ENCODE measurements at regions not wholly inside any gene's neighbourhood (a gene's known extent, or its start where the extent isn't known, plus 50 kb on each side); places are given as distances from the start of the nearest gene placed in this dataset.

- H3K36me3 ChIP-seq (ENCODE audit: control insufficient read depth, insufficient read depth, low read length), result no peaks in the 10 kb centered on the region
- no peak overlapping the region for H3K27ac ChIP-seq (ENCODE audit: low read depth, low read length, severe bottlenecking)
- H3K9me3 ChIP-seq (ENCODE audit: control insufficient read depth, low read length), result no peaks in the 10 kb centered on the region
These were observed 217.7 kb downstream of the KLF13 start for GRCh38 chr15:31544361-31544760.

GRCh38 chr15:31545257-31545656 lies 218.6 kb downstream of the KLF13 start:
- Histone ChIP-seq H3K4me3 (ENCODE audit: extremely low read depth, insufficient read depth, low read length, poor library complexity, severe bottlenecking) (no peak overlapping the region), H3K4me1 (ENCODE audit: control insufficient read depth, insufficient read depth, low read length, poor library complexity, severe bottlenecking) (no peaks in the 10 kb centered on the region), H3K9me3 (ENCODE audit: control insufficient read depth, low read length) (no peaks in the 10 kb centered on the region), H3K27ac (ENCODE audit: low read depth, low read length, severe bottlenecking) (no peak overlapping the region), H3K36me3 (ENCODE audit: control insufficient read depth, insufficient read depth, low read length) (no peaks in the 10 kb centered on the region)

More at GRCh38 chr15:31544361-31544760, 217.7 kb downstream of the KLF13 start:
- H3K4me1 ChIP-seq (ENCODE audit: control insufficient read depth, insufficient read depth, low read length, poor library complexity, severe bottlenecking), result no peaks in the 10 kb centered on the region
- H3K4me3 ChIP-seq (ENCODE audit: extremely low read depth, insufficient read depth, low read length, poor library complexity, severe bottlenecking), result no peak overlapping the region

- H3K4me3 ChIP-seq (ENCODE audit: extremely low read depth, insufficient read depth, low read length, poor library complexity, severe bottlenecking), result no peak overlapping the region
- no peaks in the 10 kb centered on the region for H3K9me3 ChIP-seq (ENCODE audit: control insufficient read depth, low read length)
- 87 to 92% methylated on average over 6 to 8 of the region's 8 CpGs for WGBS, 2 experiments (ENCODE audit: insufficient coverage in 2 of 2)
- no peaks in the 10 kb centered on the region for H3K4me1 ChIP-seq (ENCODE audit: control insufficient read depth, insufficient read depth, low read length, poor library complexity, severe bottlenecking)
- no peaks in the 10 kb centered on the region for H3K36me3 ChIP-seq (ENCODE audit: control insufficient read depth, insufficient read depth, low read length)
- H3K27ac ChIP-seq (ENCODE audit: low read depth, low read length, severe bottlenecking), result no peak overlapping the region
These were observed 223.8 kb downstream of the KLF13 start for GRCh38 chr15:31550211-31550977.

- H3K4me1 ChIP-seq (ENCODE audit: control insufficient read depth, insufficient read depth, low read length, poor library complexity, severe bottlenecking), result no peaks in the 10 kb centered on the region
- no peak overlapping the region for H3K27ac ChIP-seq (ENCODE audit: low read depth, low read length, severe bottlenecking)
- H3K9me3 ChIP-seq (ENCODE audit: control insufficient read depth, low read length), result no peaks in the 10 kb centered on the region
- H3K4me3 ChIP-seq (ENCODE audit: extremely low read depth, insufficient read depth, low read length, poor library complexity, severe bottlenecking), result no peak overlapping the region
- H3K36me3 ChIP-seq (ENCODE audit: control insufficient read depth, insufficient read depth, low read length), result no peaks in the 10 kb centered on the region
- WGBS, 2 experiments (ENCODE audit: insufficient coverage in 2 of 2), result 86 to 87% methylated on average over 3 to 5 of the region's 5 CpGs
These were observed 224.7 kb downstream of the KLF13 start for GRCh38 chr15:31551323-31551722.

- Histone ChIP-seq H3K4me3 (ENCODE audit: extremely low read depth, insufficient read depth, low read length, poor library complexity, severe bottlenecking) (no peak overlapping the region), H3K9me3 (ENCODE audit: control insufficient read depth, low read length) (no peaks in the 10 kb centered on the region), H3K36me3 (ENCODE audit: control insufficient read depth, insufficient read depth, low read length) (no peaks in the 10 kb centered on the region), H3K4me1 (ENCODE audit: control insufficient read depth, insufficient read depth, low read length, poor library complexity, severe bottlenecking) (no peaks in the 10 kb centered on the region), H3K27ac (ENCODE audit: low read depth, low read length, severe bottlenecking) (no peak overlapping the region)
- 87% methylated on average over 12 to 13 of the region's 13 CpGs for WGBS, 2 experiments (ENCODE audit: insufficient coverage in 2 of 2)
These were observed 226.0 kb downstream of the KLF13 start for GRCh38 chr15:31552482-31553099.

- WGBS, 2 experiments (ENCODE audit: insufficient coverage in 2 of 2), result 93 to 94% methylated on average over 6 to 8 of the region's 8 CpGs
- H3K36me3 ChIP-seq (ENCODE audit: control insufficient read depth, insufficient read depth, low read length), result no peaks in the 10 kb centered on the region
- no peak overlapping the region for H3K27ac ChIP-seq (ENCODE audit: low read depth, low read length, severe bottlenecking)
- no peak overlapping the region for H3K4me3 ChIP-seq (ENCODE audit: extremely low read depth, insufficient read depth, low read length, poor library complexity, severe bottlenecking)
- no peaks in the 10 kb centered on the region for H3K4me1 ChIP-seq (ENCODE audit: control insufficient read depth, insufficient read depth, low read length, poor library complexity, severe bottlenecking)
- no peaks in the 10 kb centered on the region for H3K9me3 ChIP-seq (ENCODE audit: control insufficient read depth, low read length)
These were observed 227.6 kb downstream of the KLF13 start for GRCh38 chr15:31554261-31554660.

GRCh38 chr15:31555022-31555421 lies 228.4 kb downstream of the KLF13 start:
- H3K36me3 ChIP-seq (ENCODE audit: control insufficient read depth, insufficient read depth, low read length), result no peaks in the 10 kb centered on the region
- H3K9me3 ChIP-seq (ENCODE audit: control insufficient read depth, low read length), result no peaks in the 10 kb centered on the region
- H3K27ac ChIP-seq (ENCODE audit: low read depth, low read length, severe bottlenecking), result no peak overlapping the region
- no peak overlapping the region for H3K4me3 ChIP-seq (ENCODE audit: extremely low read depth, insufficient read depth, low read length, poor library complexity, severe bottlenecking)
- WGBS, 2 experiments (ENCODE audit: insufficient coverage in 2 of 2), result 88 to 92% methylated on average over 3 of the region's 3 CpGs
- no peaks in the 10 kb centered on the region for H3K4me1 ChIP-seq (ENCODE audit: control insufficient read depth, insufficient read depth, low read length, poor library complexity, severe bottlenecking)

GRCh38 chr15:31556494-31557150 lies 230.0 kb downstream of the KLF13 start:
- 79 to 90% methylated on average over 5 to 6 of the region's 9 CpGs for WGBS, 2 experiments (ENCODE audit: insufficient coverage in 2 of 2)
- Histone ChIP-seq H3K4me3 (ENCODE audit: extremely low read depth, insufficient read depth, low read length, poor library complexity, severe bottlenecking) (no peak overlapping the region), H3K9me3 (ENCODE audit: control insufficient read depth, low read length) (no peaks in the 10 kb centered on the region), H3K4me1 (ENCODE audit: control insufficient read depth, insufficient read depth, low read length, poor library complexity, severe bottlenecking) (no peaks in the 10 kb centered on the region), H3K36me3 (ENCODE audit: control insufficient read depth, insufficient read depth, low read length) (no peaks in the 10 kb centered on the region), H3K27ac (ENCODE audit: low read depth, low read length, severe bottlenecking) (no peak overlapping the region)

- WGBS, 2 experiments (ENCODE audit: insufficient coverage in 2 of 2), result 94% methylated on average over 6 of the region's 7 CpGs; no CpG with 5 or more reads in 1 of the 2 experiments
- H3K36me3 ChIP-seq (ENCODE audit: control insufficient read depth, insufficient read depth, low read length), result no peaks in the 10 kb centered on the region
- no peak overlapping the region for H3K27ac ChIP-seq (ENCODE audit: low read depth, low read length, severe bottlenecking)
These were observed 231.3 kb downstream of the KLF13 start for GRCh38 chr15:31557899-31558298.

GRCh38 chr15:31558840-31559239 lies 232.2 kb downstream of the KLF13 start:
- WGBS, 2 experiments (ENCODE audit: insufficient coverage in 2 of 2), result 90 to 98% methylated on average over 8 to 10 of the region's 12 CpGs
- Histone ChIP-seq H3K4me1 (ENCODE audit: control insufficient read depth, insufficient read depth, low read length, poor library complexity, severe bottlenecking) (no peaks in the 10 kb centered on the region), H3K9me3 (ENCODE audit: control insufficient read depth, low read length) (no peaks in the 10 kb centered on the region), H3K36me3 (ENCODE audit: control insufficient read depth, insufficient read depth, low read length) (no peaks in the 10 kb centered on the region), H3K27ac (ENCODE audit: low read depth, low read length, severe bottlenecking) (no peak overlapping the region), H3K4me3 (ENCODE audit: extremely low read depth, insufficient read depth, low read length, poor library complexity, severe bottlenecking) (no peak overlapping the region)

More at GRCh38 chr15:31557899-31558298, 231.3 kb downstream of the KLF13 start:
- H3K4me3 ChIP-seq (ENCODE audit: extremely low read depth, insufficient read depth, low read length, poor library complexity, severe bottlenecking), result no peak overlapping the region
- H3K4me1 ChIP-seq (ENCODE audit: control insufficient read depth, insufficient read depth, low read length, poor library complexity, severe bottlenecking), result no peaks in the 10 kb centered on the region
- H3K9me3 ChIP-seq (ENCODE audit: control insufficient read depth, low read length), result no peaks in the 10 kb centered on the region

- Histone ChIP-seq H3K36me3 (ENCODE audit: control insufficient read depth, insufficient read depth, low read length) (no peaks in the 10 kb centered on the region), H3K4me1 (ENCODE audit: control insufficient read depth, insufficient read depth, low read length, poor library complexity, severe bottlenecking) (no peaks in the 10 kb centered on the region), H3K9me3 (ENCODE audit: control insufficient read depth, low read length) (no peaks in the 10 kb centered on the region), H3K27ac (ENCODE audit: low read depth, low read length, severe bottlenecking) (no peak overlapping the region), H3K4me3 (ENCODE audit: extremely low read depth, insufficient read depth, low read length, poor library complexity, severe bottlenecking) (no peak overlapping the region)
- WGBS, 2 experiments (ENCODE audit: insufficient coverage in 2 of 2), result 87 to 92% methylated on average over 3 of the region's 3 CpGs
These were observed 233.2 kb downstream of the KLF13 start for GRCh38 chr15:31559786-31560185.

Measured in mesodermal cell (in vitro differentiated cells).